ENCODE measurements at regions not wholly inside any gene's neighbourhood (a gene's known extent, or its start where the extent isn't known, plus 50 kb on each side); places are given as distances from the start of the nearest gene placed in this dataset.

DNA sequence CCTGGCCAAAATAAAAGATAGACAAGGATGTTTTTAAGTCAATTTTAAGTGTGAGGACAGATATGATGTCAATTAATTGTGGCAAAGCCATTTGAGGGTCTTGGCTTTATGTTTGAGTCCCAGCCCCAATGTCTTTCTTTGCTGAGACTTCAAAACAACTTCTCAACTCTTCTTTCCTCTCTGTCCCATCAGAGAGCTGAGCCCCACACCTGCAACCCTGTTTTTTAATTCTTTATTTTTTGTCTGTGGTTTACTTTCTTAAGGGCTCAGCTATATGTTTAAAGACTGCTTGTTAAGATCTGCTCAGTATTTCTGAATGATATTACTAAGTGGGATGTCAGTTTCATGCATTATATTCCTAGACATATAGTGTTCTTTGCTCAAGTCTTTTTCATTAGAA, 164.3 kb downstream of the HS3ST1 start:
- FAIRE-seq, result no peak

DNA sequence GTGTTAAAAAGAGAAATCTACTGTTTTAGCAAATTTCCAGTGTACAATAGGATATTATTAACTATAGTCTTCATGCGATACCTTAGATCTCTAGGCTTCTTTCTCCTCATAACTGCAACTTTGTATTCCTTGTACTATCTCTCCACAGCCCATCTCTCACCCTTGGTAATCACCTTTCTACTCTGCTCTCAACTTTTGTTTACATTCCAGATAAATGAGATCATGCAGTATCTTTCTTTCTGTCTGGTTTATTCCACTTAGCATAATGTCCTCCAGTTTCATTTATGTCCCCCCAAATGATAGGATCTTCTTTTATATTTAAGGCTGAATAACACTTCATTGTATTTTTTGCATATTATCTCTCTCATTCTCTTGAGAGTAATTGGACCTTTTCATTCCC, 165.5 kb downstream of the HS3ST1 start:
- FAIRE-seq, result no peak

DNA sequence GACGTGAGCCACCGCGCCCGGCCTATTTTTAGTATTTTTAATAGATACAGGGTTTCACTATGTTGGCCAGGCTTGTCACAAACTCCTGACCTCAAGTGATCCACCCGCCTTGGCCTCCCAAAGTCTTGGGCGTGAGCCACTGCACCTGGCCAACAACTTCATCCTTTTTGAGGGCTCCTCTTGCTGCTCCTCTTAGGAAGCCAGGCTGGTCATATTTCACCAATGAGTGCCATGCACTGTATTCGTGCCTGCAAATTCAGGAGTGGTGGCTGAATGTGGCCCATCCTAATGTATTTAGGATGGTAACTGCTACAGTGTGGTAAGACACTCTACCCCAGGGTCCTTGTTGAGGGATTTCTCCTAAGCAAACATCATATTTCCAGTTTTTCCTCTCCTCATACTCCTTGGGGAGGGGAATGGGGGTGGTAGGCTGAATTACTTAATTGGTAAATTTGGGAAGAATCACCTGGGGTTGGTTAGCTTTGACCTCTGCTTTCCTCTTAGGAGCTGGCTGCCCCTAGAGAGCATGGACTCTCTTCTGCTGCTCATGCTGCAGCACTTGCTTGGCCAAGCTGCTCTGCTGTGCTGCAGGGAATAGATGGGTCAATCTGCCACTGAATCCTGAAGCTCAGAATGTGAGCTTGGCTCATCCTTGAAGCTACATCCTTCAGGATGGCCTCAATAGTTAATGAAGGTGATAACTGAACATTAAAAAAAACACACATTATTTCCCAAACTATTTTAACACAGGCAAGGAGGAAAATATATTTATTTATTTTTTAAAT, 167.4 kb downstream of the HS3ST1 start:
- no peak for FAIRE-seq

DNA sequence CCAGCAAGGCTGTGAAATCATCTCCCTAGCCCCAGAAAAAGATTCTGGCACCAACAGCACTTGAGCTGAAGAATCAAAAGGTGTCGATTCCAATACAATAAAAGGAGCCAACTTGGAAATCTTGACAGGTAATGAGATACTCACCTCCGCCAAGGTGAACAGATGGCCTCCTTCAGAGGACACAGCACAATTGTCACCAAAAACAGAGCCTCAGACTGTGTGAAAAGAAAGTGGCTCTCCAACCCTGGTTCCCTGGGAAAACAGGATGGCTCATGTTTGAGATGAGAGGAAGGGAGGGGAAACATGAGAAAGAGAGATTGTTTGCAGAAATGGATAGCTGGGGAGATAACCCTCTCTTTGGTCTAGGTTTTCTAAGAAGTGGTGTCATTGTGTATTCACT, 168.9 kb downstream of the HS3ST1 start:
- no peak for FAIRE-seq

DNA sequence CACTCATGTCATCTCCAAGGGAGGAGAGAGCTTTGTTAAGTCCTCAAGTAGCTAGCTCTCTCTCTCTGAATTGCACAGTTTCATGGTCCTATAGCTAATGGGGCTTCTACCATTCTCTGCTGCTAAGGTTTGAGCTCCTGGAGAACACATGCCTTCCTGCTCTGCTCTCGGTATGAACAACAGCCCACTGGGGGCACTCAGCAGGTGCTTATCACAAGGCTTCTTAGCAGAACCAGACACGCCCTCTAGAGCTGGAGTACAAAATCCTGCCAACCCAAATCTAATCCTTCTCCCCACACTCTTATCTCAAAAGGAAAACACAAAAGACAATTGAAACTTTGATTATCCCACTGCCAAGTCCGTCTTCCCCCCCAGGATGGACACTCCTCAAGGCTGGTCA, 176.5 kb downstream of the HS3ST1 start:
- FAIRE-seq, result no peak

DNA sequence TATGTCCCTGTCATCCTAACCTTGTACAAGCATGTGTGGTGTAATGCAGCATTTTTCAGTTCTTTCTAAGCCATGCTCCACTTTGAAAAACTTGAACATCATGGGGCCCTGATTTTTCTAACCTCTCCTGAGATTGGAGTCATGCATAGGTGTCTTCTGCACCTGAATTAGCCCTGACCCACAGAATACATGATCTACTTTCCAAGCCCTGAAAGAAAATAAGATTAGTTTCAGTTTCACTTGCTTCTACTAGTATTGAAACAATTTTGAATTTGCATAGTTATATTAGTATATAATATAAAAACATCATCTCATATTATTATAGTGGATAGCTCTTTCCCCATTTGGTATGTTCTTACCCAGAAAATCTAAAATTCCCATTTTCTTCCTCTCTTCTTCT, 178.2 kb downstream of the HS3ST1 start:
- FAIRE-seq, result no peak

DNA sequence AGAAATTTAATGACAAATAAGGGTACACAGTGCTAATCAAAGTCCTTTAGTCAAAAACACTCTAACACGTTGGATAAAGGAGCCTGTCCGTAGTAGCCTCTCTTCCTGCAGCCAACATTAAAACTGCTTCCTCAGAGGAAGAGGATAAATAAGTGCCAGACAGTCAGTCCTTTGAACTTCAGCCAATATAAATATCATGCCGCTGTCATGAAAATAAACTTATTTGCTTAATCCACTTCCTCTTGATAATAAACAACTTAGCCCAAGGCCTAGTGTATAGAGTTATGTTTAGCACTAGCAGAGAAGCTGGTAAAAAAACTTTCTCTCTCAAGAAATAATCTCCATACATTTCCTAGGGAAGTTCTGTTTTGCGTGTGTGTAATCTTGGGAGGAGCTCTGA, 196.7 kb downstream of the HS3ST1 start:
- no peak for FAIRE-seq

DNA sequence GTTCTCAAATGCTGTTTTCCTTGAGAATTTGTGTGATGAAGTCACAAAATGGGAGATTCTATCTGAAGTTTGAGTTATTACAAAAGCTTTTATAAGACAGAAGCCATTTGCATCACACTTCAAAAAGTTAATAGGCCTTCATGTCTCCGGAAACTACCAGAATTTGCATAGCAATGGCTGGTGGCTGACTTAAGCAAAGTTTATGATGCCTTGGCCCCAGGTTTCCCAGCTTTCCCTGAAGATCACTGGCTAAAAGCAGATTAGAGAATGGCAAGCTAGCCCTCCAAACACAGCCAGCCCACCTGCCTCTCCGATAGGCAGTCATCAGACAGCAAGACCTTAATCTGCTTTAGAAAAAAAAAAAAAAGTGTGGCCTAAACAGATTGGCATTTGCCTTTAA, 197.8 kb downstream of the HS3ST1 start:
- FAIRE-seq, result no peak

DNA sequence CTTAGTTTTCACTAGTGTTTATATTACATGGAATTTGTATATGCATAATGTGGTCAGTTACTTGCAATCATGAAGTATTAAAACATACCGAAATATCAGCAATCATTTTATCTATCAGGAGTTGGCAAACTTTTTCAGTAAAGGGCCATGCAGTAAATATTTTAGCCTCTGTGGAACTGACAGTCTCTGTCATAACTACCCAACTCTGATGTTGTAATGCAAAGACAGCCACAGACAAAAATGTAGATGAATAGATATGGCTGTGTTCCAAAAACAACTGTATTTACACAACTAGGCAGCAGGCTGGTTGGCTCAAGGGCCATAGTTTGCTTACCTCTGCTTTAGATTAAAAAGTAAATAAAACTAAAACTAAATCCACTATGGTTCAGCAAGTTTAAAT, 200.2 kb downstream of the HS3ST1 start:
- no peak for FAIRE-seq

DNA sequence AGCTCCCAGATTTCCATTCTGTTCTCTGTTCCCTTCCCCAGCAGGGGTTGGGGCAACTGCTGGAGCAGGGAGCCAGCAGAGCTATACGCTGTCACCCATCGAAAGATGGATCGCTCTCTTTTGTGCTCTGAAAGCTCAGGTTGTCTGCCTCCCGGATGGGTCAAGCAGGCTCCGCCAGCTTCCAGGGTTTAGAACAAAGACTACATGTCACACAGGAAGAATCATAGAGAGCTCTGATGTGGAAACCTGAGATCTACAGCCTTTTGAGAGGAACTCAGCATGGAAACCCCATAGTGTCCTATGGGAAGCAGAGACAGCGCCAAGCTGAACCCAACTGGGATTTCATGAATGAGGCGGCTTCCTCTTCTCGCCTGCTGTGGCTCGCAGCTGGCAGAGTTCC, 205.4 kb downstream of the HS3ST1 start:
- FAIRE-seq, result no peak

DNA sequence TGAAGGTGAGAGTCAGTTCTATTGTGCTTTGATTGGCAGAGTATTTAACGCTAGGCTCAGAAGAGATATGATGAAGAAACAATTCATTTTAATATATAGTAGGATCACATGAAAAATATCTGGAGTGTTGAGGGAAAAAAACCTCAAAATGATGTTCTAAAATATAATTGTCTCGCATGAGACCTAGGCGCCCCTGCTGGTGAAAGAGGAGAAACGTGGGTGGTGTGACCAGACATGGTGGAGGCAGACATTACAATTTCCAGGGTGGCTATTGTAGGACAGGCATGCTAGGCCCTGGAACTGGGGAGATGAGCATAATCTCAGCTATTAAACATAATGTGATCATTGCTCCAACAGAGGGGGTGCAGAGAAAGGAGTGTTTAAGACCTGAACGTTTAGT, 210.0 kb downstream of the HS3ST1 start:
- no peak for FAIRE-seq

DNA sequence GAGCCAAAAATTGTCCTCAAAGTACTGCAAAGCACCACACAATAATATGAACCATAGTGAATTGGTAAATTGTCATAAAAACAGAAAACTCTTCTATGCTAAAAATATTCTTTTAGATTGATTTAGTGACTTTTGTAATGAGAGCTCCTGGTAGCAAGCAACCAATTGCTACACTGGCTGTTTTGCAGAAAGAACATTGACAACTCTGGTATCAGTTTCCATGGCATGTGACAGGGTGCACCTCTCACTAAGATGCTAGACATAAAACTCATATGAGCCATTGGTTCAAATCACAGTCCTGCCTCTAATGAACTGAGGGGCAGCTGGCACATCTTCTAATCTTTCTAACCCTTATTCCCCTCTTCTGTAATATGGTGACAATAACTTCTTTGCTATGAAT, 212.2 kb downstream of the HS3ST1 start:
- no peak for FAIRE-seq

DNA sequence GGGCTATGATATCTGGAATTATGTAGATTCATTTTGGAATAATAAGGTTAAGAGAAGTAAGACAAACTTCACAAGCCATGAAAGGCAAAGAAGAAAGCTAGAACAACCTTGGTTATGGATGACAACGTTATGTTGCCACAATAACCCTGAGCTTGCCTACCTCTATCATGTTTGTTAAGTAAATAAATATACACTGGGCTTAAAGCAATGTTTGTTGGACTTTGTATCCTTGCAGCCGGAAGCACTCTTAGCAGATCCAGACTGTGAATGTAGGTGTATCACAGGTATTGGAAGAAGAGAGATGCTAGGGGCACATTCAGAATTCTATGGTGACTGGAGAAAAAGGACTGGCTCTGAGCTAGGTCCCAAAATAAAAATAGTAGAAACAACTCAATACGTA, 214.4 kb downstream of the HS3ST1 start:
- no peak for FAIRE-seq

DNA sequence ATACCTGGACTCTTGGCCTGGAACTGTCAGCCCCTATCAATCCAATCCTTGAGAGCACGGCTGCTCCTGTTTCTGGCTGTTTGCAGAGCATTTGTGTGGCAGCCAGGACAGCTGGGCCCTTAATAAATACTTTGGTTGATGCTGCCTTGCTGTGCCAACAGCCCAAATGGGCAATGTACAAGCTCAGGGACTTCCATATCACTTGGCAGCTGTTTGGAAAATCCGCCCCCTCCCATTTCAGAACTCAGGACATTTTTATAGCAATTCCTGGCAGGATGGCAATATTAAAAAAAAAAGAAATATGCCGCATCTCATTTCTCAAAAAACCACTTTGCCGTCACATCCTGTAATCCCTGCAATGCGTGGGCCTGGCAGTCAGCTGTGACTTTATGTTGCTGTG, 218.9 kb downstream of the HS3ST1 start:
- no peak for FAIRE-seq

DNA sequence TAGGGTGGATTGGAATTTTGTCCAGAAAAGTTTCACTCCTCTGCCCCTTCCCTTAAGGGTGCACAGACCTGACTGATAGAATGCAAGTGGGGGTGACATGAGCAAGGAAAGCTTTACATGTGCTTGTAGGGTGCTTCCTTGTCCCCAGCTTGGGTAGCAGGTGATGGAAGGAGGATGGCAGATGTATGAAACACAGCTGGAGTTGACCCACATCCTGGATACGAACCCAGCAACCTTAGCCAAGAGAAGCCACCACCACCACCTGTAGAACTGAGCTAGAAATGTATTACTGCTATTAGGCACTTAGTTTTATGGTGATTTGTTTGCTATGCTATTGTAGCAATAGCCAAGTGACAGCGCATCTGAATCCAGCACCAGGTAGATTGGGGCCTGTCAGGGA, 227.4 kb downstream of the HS3ST1 start:
- FAIRE-seq, result no peak

DNA sequence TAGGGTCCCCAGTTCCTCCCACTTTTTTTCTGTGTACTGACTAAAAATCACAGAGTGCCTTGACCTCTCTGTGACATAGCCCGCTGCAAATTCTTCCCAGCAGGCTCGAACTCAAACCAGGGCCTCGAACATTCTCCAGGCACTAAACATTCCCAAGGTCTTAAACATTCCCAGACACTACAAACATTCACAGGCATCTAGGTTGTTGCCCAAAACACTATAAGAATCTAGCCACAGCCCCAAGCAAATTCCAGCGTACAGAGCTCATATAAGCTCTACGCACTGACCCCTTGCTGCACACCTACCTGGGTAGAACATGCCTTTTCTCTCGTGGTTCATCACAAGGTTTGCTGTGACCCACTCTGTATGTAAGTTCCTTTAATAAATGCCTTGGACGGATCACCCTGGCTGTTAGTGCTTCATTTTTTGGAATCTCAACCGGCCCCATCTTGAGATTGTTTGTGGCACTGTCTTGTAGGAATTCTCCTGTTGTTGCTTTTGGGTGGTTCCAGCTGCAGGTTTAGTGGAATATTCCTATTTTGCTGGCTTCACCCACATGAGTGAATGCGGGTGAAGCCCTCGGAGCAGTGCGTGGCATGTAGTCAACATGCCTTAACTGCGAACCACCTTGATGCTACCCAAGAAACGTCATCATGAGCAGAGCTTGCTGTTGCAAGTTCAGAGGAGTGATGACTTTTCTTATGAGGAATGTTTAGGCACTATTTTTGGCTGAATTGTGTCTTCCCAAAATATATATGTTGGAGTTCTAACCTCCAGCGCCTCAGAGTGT, 230.0 kb downstream of the HS3ST1 start:
- no peak for FAIRE-seq

DNA sequence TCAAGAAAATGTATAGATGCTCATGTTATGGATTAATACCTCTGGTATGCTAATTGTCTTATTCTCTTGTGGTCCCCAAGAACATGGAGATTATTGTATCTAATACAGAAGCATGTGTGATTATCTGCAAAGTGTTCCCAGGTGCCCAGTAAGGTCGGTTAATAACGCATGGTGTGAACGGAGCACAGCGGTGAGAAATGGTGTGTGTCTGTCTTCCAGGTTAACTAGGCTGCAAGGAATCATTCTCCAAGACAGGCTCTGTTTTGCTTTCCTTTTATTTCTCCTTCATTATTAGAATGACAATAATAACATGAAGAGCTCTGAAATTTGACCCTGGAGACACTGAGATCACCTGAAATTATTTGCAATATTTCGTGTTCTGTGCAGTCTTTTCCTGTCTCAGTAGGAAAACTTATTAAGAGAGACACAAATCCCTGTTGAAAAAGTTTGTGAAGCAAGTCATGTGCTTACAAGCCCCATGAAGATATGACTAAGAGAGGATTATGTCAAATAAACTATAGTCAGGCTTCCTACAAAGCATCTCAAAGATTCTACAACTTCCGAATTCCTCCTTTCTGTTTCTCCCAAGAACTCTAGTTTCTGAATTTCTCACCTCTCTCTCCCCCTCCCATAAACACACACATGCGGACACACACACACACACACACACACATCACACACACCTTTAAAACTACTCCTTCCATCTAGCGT, 230.9 kb downstream of the HS3ST1 start:
- FAIRE-seq, result no peak

DNA sequence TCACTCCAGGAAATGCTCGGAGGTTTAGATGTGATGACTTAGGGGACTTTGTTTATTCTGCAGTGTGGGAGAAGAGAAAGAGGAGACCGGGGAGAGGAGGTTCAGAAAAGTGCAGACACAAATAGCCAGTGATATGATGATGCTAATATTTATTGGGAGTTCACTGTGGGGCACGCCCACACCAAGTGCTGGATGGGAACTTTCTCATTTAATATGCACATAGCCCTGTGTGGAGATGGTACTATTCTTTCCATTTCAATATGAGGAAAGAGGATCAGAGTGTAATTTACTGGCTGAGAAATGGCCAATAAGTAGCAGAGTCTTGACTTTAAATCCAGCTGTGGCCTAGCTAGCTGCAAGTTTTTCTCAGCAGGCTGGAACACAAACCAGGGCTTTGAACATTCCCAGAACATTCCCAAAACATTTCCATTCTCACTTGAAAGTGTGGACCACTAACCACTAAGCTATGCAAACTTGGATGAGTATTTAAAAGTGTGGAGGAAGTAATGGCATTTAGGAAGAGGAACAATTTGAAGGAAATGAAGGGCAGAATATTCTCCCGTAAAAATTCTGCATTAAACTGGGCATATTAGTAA, 231.7 kb downstream of the HS3ST1 start:
- FAIRE-seq, result no peak

DNA sequence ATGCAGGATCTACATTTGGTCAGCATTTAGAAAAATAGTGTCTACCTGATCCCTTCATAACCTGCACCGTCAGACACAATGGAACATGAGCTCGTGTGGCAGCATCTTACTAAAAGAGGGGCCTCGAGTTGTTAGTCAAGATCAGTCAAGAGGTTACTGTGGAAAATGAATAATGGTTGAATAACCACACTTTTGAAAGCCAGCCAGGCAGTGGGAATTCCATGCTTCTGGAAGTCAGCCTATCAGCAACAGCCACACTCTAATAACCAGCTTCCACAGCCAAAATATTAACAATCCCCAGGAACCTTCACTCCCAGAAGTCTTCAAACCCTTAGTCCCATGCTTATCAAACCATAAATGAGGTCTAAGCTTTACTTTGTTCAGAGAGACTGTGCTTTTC, 234.3 kb downstream of the HS3ST1 start:
- no peak for FAIRE-seq

DNA sequence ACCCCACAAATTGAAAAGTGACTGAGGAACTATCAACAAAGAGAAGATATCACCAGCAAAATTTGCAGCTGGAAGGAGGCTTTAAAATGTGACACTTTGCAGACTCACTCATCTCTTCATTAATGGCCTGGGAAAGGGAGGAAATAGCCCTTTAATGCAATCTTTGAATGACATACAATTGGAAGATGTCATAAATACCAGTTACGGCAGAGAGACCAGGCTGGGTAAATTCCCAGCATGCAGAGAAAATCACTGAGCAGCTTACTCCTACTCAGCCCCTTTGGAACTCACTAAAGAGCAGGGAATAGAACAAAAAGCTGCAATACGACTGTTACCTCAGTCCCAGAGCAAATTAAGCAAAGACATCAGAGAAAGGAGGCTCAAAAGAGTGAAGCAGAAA, 238.9 kb downstream of the HS3ST1 start:
- FAIRE-seq, result no peak

DNA sequence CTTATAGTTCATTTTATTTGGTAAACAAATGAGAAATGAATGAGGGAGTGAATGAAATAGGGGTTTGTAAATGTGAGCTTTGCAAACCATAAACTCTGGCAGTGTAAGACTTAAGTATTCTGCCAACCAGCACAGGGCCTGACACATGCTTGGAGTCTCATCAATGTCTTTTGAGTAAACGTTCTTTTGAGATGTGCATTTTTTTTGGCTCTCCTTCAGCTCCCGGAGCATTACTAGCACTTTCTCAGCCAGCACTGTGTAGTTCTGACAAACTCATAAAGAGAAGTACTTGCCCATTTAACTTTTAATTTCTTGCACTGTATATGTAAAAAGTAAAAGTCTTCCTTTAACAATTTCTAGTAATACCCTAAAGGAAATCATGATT, 245.3 kb downstream of the HS3ST1 start:
- FAIRE-seq, result no peak

DNA sequence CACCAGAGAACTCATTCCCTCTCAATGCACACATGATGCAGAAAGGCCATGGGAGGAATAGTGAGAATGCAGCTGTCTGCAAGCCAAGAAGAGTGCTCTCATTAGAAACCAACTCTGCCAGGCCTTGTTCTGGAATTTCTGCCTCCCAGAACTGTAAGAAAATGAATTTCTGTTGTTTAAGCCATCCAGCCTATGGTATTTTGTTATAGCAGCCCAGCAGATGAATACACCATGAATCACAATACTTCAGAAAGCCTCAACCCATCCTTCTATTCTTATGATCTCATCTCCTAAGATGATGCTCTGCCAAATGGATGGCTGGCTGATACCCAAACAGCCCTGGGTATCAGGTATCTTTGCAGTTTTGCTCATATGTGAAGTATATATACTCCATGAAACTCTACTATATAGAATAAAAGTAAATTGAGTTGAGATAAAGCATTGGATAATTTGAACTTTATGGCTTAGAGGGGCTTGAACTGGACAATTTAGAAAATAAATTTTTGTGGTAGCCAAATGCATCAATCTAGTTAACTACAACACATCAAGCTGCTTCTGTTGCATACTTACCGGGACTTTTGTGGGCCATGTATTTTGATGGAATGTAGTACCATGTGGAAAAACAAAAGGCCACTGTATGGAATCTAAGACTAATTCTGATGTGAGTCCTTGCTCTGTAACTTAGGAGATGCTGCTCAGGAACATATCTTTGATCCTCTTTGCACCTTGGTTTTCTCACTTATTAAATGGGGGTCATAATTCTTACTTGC, 245.9 kb downstream of the HS3ST1 start:
- no peak for FAIRE-seq

DNA sequence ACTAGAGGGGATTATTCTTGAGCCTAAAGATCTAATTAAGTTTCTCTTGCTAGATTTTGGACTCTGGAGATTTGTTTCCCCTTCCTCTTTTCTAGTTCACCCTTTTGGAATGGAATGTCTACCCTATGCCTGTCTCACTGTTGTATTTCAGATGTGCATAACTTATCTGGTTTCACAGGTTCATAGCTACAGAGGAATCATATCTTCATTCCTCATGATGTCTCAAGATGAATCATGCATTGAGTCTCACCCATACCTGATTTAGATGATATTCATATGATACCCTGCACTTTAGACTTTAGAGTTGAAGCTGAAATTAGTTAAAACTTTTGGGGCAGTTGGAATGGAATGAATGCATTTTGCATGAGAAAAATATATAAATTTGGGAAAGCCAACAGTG, 246.7 kb downstream of the HS3ST1 start:
- FAIRE-seq, result no peak

Data from TTC549 (cell line).